Liver (tissue), 3 donors: ENCODE measurements at regions not wholly inside any gene's neighbourhood (a gene's known extent, or its start where the extent isn't known, plus 50 kb on each side); places are given as distances from the start of the nearest gene placed in this dataset.

ENCODE experiments used
- EGR1 ChIP-seq, 2 donors: IDR thresholded peaks; 2 replicates each; pipeline ENCODE4 v1.6.1; 2016 to 2018; ENCODE audit warnings: antibody characterized with exemption in 2 of 2, low read depth in 2 of 2
- MAX ChIP-seq: IDR thresholded peaks from 2 replicates; pipeline ENCODE4 v1.6.1; 2016; ENCODE audit warnings: antibody characterized with exemption
- RAD21 ChIP-seq, 2 donors: IDR thresholded peaks; 2 replicates each; pipeline ENCODE4 v1.6.1; 2016; ENCODE audit warnings: antibody characterized with exemption in 2 of 2, mild to moderate bottlenecking in 2 of 2
- TAF1 ChIP-seq: conservative IDR thresholded peaks from 2 replicates; pipeline ENCODE4 v1.6.1; 2016; ENCODE audit warnings: antibody characterized with exemption, mild to moderate bottlenecking
- TF ChIP-seq, protein P1 (sequence below): fragments of 150-350 bp; IDR thresholded peaks from 2 replicates; pipeline ENCODE4 v1.5.1; 2017; ENCODE audit warnings: improper control_type of control experiment, low read depth, low read length; ENCODE audit not compliant: missing input control
- TF ChIP-seq, protein P2 (sequence below): IDR thresholded peaks from 2 replicates; pipeline ENCODE4 v1.6.1; 2016; ENCODE audit warnings: antibody characterized with exemption
- TF ChIP-seq, protein P3 (sequence below): IDR thresholded peaks from 2 replicates; pipeline ENCODE4 v1.6.1; 2016; ENCODE audit warnings: antibody characterized with exemption, mild to moderate bottlenecking
- donor health status: healthy.
- donor health status: healthy.

GRCh38 chr7:91324663-91325062, 60.4 kb downstream of the FZD1 start:
- TF ChIP-seq, protein P1, sequence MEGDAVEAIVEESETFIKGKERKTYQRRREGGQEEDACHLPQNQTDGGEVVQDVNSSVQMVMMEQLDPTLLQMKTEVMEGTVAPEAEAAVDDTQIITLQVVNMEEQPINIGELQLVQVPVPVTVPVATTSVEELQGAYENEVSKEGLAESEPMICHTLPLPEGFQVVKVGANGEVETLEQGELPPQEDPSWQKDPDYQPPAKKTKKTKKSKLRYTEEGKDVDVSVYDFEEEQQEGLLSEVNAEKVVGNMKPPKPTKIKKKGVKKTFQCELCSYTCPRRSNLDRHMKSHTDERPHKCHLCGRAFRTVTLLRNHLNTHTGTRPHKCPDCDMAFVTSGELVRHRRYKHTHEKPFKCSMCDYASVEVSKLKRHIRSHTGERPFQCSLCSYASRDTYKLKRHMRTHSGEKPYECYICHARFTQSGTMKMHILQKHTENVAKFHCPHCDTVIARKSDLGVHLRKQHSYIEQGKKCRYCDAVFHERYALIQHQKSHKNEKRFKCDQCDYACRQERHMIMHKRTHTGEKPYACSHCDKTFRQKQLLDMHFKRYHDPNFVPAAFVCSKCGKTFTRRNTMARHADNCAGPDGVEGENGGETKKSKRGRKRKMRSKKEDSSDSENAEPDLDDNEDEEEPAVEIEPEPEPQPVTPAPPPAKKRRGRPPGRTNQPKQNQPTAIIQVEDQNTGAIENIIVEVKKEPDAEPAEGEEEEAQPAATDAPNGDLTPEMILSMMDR: no peak
- TF ChIP-seq TAF1 (no peak), EGR1 (IDR thresholded peaks at IDR 0.05; ENCODE audit: low read depth in 2 of 2) (no peak), RAD21 (IDR thresholded peaks at IDR 0.05) (no peak), MAX (no peak)
- TF ChIP-seq, protein P2, sequence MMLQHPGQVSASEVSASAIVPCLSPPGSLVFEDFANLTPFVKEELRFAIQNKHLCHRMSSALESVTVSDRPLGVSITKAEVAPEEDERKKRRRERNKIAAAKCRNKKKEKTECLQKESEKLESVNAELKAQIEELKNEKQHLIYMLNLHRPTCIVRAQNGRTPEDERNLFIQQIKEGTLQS: no peak
- TF ChIP-seq, protein P3, sequence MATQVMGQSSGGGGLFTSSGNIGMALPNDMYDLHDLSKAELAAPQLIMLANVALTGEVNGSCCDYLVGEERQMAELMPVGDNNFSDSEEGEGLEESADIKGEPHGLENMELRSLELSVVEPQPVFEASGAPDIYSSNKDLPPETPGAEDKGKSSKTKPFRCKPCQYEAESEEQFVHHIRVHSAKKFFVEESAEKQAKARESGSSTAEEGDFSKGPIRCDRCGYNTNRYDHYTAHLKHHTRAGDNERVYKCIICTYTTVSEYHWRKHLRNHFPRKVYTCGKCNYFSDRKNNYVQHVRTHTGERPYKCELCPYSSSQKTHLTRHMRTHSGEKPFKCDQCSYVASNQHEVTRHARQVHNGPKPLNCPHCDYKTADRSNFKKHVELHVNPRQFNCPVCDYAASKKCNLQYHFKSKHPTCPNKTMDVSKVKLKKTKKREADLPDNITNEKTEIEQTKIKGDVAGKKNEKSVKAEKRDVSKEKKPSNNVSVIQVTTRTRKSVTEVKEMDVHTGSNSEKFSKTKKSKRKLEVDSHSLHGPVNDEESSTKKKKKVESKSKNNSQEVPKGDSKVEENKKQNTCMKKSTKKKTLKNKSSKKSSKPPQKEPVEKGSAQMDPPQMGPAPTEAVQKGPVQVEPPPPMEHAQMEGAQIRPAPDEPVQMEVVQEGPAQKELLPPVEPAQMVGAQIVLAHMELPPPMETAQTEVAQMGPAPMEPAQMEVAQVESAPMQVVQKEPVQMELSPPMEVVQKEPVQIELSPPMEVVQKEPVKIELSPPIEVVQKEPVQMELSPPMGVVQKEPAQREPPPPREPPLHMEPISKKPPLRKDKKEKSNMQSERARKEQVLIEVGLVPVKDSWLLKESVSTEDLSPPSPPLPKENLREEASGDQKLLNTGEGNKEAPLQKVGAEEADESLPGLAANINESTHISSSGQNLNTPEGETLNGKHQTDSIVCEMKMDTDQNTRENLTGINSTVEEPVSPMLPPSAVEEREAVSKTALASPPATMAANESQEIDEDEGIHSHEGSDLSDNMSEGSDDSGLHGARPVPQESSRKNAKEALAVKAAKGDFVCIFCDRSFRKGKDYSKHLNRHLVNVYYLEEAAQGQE: no peak
